Mesenchymal stem cell (in vitro differentiated cells and primary cell): ENCODE measurements at regions not wholly inside any gene's neighbourhood (a gene's known extent, or its start where the extent isn't known, plus 50 kb on each side); places are given as distances from the start of the nearest gene placed in this dataset.

ENCODE experiments used
- DNase-seq: peaks from one replicate; pipeline ENCODE4 v3.0.0-alpha.2; 2013
- H2AFZ ChIP-seq: one replicate; pipeline ENCODE4 v1.6.1; 2013; ENCODE audit warnings: low read depth, mild to moderate bottlenecking, control low read depth, inconsistent platforms, low read length, moderate library complexity
- H2AK5ac ChIP-seq: 2 replicates; pipeline ENCODE4 v1.6.1; 2013; ENCODE audit warnings: low read length, moderate library complexity, mild to moderate bottlenecking, inconsistent platforms; ENCODE audit not compliant: severe bottlenecking
- H2BK120ac ChIP-seq: one replicate; pipeline ENCODE4 v1.6.1; 2013; ENCODE audit warnings: low read depth, mild to moderate bottlenecking, inconsistent platforms, low read length, moderate library complexity
- H2BK12ac ChIP-seq, 2 experiments: one replicate each; pipeline ENCODE4 v1.6.1; 2013; ENCODE audit warnings: inconsistent platforms in 2 of 2, low read length in 2 of 2, mild to moderate bottlenecking in 2 of 2, moderate library complexity in 2 of 2, control low read depth in 1 of 2
- H2BK15ac ChIP-seq: one replicate; pipeline ENCODE4 v1.6.1; 2013; ENCODE audit warnings: mild to moderate bottlenecking, low read depth, inconsistent platforms; ENCODE audit not compliant: poor library complexity, severe bottlenecking
- H2BK5ac ChIP-seq: 2 replicates; pipeline ENCODE4 v1.6.1; 2013; ENCODE audit warnings: low read depth, mild to moderate bottlenecking, low read length, control low read depth, inconsistent platforms; ENCODE audit not compliant: poor library complexity, severe bottlenecking
- H3K14ac ChIP-seq, 2 experiments: one replicate each; pipeline ENCODE4 v1.6.1; 2013; ENCODE audit warnings: inconsistent platforms in 2 of 2, low read length in 2 of 2, control low read depth in 1 of 2, mild to moderate bottlenecking in 1 of 2, moderate library complexity in 1 of 2
- H3K18ac ChIP-seq, 2 experiments: one replicate each; pipeline ENCODE4 v1.6.1; 2013; ENCODE audit warnings: inconsistent platforms in 2 of 2, low read length in 2 of 2, control low read depth in 1 of 2, low read depth in 1 of 2, mild to moderate bottlenecking in 1 of 2
- H3K23ac ChIP-seq, 2 experiments: one replicate each; pipeline ENCODE4 v1.6.1; 2013; ENCODE audit warnings: inconsistent platforms in 2 of 2, low read length in 2 of 2, mild to moderate bottlenecking in 2 of 2, moderate library complexity in 2 of 2, control low read depth in 1 of 2
- H3K27ac ChIP-seq: 2 replicates; pipeline ENCODE4 v1.5.1; 2013; ENCODE audit warnings: mild to moderate bottlenecking, moderate library complexity, low read length, control low read depth, inconsistent platforms; ENCODE audit not compliant: poor library complexity, severe bottlenecking
- H3K27me3 ChIP-seq, 2 experiments: 2 replicates each; pipeline versions ENCODE4 v1.6.1 to v1.7.0; 2013; ENCODE audit warnings: low read length in 2 of 2, mild to moderate bottlenecking in 2 of 2, moderate library complexity in 2 of 2, control low read depth in 1 of 2, inconsistent platforms in 1 of 2; ENCODE audit not compliant: control insufficient read depth in 1 of 2, insufficient read depth in 1 of 2
- H3K36me3 ChIP-seq, 2 experiments: 2 replicates each; pipeline versions ENCODE4 v1.6.1 to v1.7.0; 2013; ENCODE audit warnings: low read length in 2 of 2, control low read depth in 1 of 2, inconsistent platforms in 1 of 2, low read depth in 1 of 2, mild to moderate bottlenecking in 1 of 2; ENCODE audit not compliant: insufficient read depth in 2 of 2, control insufficient read depth in 1 of 2
- H3K4ac ChIP-seq, 2 experiments: one replicate each; pipeline ENCODE4 v1.6.1; 2013; ENCODE audit warnings: inconsistent platforms in 2 of 2, low read length in 2 of 2, mild to moderate bottlenecking in 2 of 2, moderate library complexity in 2 of 2, control low read depth in 1 of 2, low read depth in 1 of 2
- H3K4me1 ChIP-seq: 2 replicates; pipeline ENCODE4 v1.6.1; 2013; ENCODE audit warnings: low read depth, low read length, control low read depth; ENCODE audit not compliant: control insufficient read depth, insufficient read depth
- H3K4me2 ChIP-seq: 2 replicates; pipeline ENCODE4 v1.6.1; 2013; ENCODE audit warnings: low read length, mild to moderate bottlenecking, inconsistent platforms; ENCODE audit not compliant: poor library complexity, severe bottlenecking
- H3K4me3 ChIP-seq, 2 experiments: 2 replicates each; pipeline versions ENCODE4 v1.5.1 to v1.7.0; 2013; ENCODE audit warnings: low read length in 2 of 2, mild to moderate bottlenecking in 2 of 2, control low read depth in 1 of 2, low read depth in 1 of 2; ENCODE audit not compliant: insufficient read depth in 1 of 2
- H3K79me1 ChIP-seq: replicated peaks from 2 replicates; pipeline ENCODE4 v1.6.1; 2013; ENCODE audit warnings: mild to moderate bottlenecking, control low read depth, low read length, inconsistent platforms; ENCODE audit not compliant: poor library complexity, severe bottlenecking
- H3K9ac ChIP-seq: 2 replicates; pipeline ENCODE4 v1.7.0; 2013; ENCODE audit warnings: mild to moderate bottlenecking, low read length, moderate library complexity
- H3K9me3 ChIP-seq: 2 replicates; pipeline ENCODE4 v1.7.0; 2013; ENCODE audit warnings: mild to moderate bottlenecking, low read length; ENCODE audit not compliant: control insufficient read depth
- H4K8ac ChIP-seq: one replicate; pipeline ENCODE4 v1.6.1; 2013; ENCODE audit warnings: inconsistent platforms, mild to moderate bottlenecking, low read length, moderate library complexity
- H4K91ac ChIP-seq: one replicate; pipeline ENCODE4 v1.6.1; 2013; ENCODE audit warnings: mild to moderate bottlenecking, low read length, inconsistent platforms
- WGBS: methylation state at CpG from one replicate; pipeline ENCODE4 v1.1.7; 2013; ENCODE audit warnings: mixed read lengths; 5-methylcytosine and 5-hydroxymethylcytosine counted together

DNA sequence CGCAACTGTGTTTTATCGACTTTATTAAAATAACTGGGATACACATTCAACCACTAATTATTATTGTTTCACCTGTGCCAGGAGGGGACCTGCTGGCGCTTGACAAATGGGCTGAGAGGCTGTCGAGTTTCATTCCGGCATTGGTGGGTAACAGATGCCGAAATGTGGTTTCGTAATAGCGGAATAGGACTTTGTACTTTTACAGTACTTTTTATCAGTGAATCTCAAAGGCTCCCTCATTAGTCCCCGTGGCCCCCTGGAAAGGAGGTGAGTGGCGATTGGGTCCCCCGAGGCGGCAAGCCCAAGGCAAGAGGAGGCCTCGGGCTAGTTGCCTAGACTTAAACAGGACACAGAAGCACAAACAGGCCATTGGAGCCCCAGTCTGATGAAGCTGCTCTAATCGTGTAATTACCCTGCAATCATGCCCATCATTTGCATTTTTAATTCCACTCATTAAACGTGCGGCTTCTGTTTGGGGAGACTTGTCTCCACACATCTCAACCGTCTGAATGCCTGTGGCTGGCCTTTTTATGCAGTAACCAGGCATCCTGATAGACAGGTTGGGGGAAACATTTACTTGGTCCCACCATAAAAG, 193.2 kb downstream of the INO80D start:
- H4K8ac ChIP-seq, result no peak overlapping the region
- no peak overlapping the region for H2AK5ac ChIP-seq
- no peak overlapping the region for H2BK12ac ChIP-seq
- no peaks in the 10 kb centered on the region for H3K4me1 ChIP-seq
- H3K27ac ChIP-seq, result no peak overlapping the region
- H3K9me3 ChIP-seq, result no peaks in the 10 kb centered on the region
- WGBS, result 94% methylated on average over 17 of the region's 17 CpGs
- H3K18ac ChIP-seq, result no peak overlapping the region
- H2BK5ac ChIP-seq, result no peak overlapping the region
- no peak overlapping the region for H3K14ac ChIP-seq
- no peak overlapping the region for H2AFZ ChIP-seq
- H2BK120ac ChIP-seq, result no peak overlapping the region
- DNase-seq, result no peak
- H3K4me2 ChIP-seq, result no peak overlapping the region
- no peak overlapping the region for H3K23ac ChIP-seq
- H2BK15ac ChIP-seq, result no peak overlapping the region
- no peaks in the 10 kb centered on the region for H3K79me1 ChIP-seq
- H3K4me3 ChIP-seq, result no peak overlapping the region
- H3K36me3 ChIP-seq, result no peaks in the 10 kb centered on the region
- H3K9ac ChIP-seq, result no peak overlapping the region
- H3K27me3 ChIP-seq, result peaks cover 19 to 20% of the 10 kb centered on the region in 2 experiments
- no peak overlapping the region for H3K4ac ChIP-seq
- H4K91ac ChIP-seq, result no peak overlapping the region

DNA sequence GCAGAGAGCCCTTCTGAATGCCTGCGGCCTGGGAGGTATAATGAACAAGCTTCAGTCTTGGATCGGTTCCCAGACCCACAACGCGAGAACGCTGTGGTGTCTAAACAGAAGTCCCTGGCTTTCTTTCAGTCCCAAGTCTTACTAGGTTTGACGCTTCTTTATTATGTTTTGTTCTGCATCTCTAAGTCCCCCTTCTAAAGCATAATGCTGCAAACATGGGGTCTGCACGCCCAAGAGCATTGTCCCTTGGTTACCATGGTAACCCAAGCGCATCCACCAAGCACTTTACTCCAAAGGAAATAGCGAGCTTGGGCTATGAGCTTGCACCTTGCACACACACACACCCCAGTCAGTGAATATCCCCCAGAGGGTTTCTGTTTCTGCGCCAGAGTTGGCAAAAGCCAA, 193.7 kb downstream of the INO80D start:
- Histone ChIP-seq H2BK5ac (no peak overlapping the region), H2BK12ac (no peak overlapping the region), H3K4ac (no peak overlapping the region), H3K9ac (no peak overlapping the region), H3K9me3 (no peaks in the 10 kb centered on the region), H2AK5ac (no peak overlapping the region), H3K4me3 (no peak overlapping the region), H4K8ac (no peak overlapping the region), H3K14ac (no peak overlapping the region), H2AFZ (no peak overlapping the region), H3K4me2 (no peak overlapping the region), H2BK120ac (no peak overlapping the region), H3K36me3 (no peaks in the 10 kb centered on the region), H3K27me3 (peaks cover 19 to 20% of the 10 kb centered on the region in 2 experiments), H3K4me1 (no peaks in the 10 kb centered on the region), H2BK15ac (no peak overlapping the region), H3K18ac (no peak overlapping the region), H4K91ac (no peak overlapping the region), H3K27ac (no peak overlapping the region), H3K79me1 (no peaks in the 10 kb centered on the region), H3K23ac (no peak overlapping the region)
- WGBS, result 90% methylated on average over 10 of the region's 10 CpGs
- no peak for DNase-seq

DNA sequence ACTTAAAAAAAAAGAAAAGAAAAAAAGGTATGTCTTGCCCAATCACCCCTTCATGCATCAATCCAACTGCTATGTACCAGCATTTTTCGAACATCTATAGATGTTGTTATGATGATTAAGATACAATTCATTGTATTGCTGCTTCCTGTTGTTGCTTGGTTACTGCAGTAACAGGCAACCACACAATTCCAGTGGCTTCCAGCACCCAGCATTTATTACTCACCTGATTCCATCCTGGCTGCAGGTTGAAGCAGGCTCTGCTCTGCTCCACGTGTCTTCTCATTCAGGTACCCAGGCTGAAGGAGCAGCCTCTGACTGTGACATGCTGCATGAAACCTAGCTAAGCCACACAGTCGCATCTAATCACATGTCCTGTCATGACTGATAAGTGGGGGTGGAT, 196.9 kb downstream of the INO80D start:
- WGBS, result 91% methylated on average over 2 of the region's 3 CpGs
- Histone ChIP-seq H3K4me2 (no peak overlapping the region), H4K8ac (no peak overlapping the region), H3K79me1 (no peaks in the 10 kb centered on the region), H3K18ac (no peak overlapping the region), H2AFZ (no peak overlapping the region), H3K4me1 (no peaks in the 10 kb centered on the region), H3K4ac (no peak overlapping the region), H3K36me3 (no peaks in the 10 kb centered on the region), H2BK120ac (no peak overlapping the region), H4K91ac (peak overlapping the region; percentile 58), H2BK5ac (no peak overlapping the region), H3K27me3 (peaks cover 5 to 8% of the 10 kb centered on the region in 2 experiments), H2AK5ac (no peak overlapping the region), H3K27ac (no peak overlapping the region), H3K4me3 (no peak overlapping the region), H3K9ac (no peak overlapping the region), H3K23ac (no peak overlapping the region), H2BK12ac (no peak overlapping the region), H3K9me3 (no peaks in the 10 kb centered on the region), H3K14ac (no peak overlapping the region), H2BK15ac (no peak overlapping the region)
- peak; percentile 4 for DNase-seq

DNA sequence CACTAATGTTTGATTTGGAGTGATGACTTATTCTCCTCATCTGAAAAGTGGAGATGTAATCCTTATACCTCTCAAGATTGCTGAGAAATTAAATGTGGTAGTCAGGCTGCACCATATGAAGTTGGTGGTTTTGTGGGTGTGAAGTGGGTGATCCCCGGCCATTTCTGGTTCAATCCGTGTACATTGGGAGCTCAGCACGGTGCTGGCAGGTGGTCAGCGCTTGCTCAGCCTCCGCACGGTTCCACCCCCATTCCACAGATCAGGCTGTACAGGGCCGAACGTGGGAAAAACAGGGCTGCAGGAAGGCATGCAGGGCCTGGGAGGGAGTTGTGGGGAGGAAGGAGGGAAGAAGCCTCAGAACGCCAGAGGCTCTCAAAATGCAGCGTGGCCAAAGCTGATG, 198.3 kb downstream of the INO80D start:
- Histone ChIP-seq H3K4me3 (no peak overlapping the region), H2BK15ac (no peak overlapping the region), H4K8ac (no peak overlapping the region), H3K27ac (no peak overlapping the region), H3K14ac (no peak overlapping the region), H3K4me2 (no peak overlapping the region), H2BK12ac (no peak overlapping the region), H3K27me3 (peaks cover 5 to 8% of the 10 kb centered on the region in 2 experiments), H3K18ac (no peak overlapping the region), H2BK120ac (no peak overlapping the region), H4K91ac (no peak overlapping the region), H3K9me3 (no peaks in the 10 kb centered on the region), H3K23ac (no peak overlapping the region), H2AFZ (no peak overlapping the region), H2BK5ac (no peak overlapping the region), H3K79me1 (no peaks in the 10 kb centered on the region), H3K4me1 (no peaks in the 10 kb centered on the region), H3K9ac (no peak overlapping the region), H3K36me3 (no peaks in the 10 kb centered on the region), H2AK5ac (no peak overlapping the region), H3K4ac (no peak overlapping the region)
- DNase-seq, result no peak
- 91% methylated on average over 10 of the region's 10 CpGs for WGBS
